ENCODE measurements at regions not wholly inside any gene's neighbourhood (a gene's known extent, or its start where the extent isn't known, plus 50 kb on each side); places are given as distances from the start of the nearest gene placed in this dataset.

DNA sequence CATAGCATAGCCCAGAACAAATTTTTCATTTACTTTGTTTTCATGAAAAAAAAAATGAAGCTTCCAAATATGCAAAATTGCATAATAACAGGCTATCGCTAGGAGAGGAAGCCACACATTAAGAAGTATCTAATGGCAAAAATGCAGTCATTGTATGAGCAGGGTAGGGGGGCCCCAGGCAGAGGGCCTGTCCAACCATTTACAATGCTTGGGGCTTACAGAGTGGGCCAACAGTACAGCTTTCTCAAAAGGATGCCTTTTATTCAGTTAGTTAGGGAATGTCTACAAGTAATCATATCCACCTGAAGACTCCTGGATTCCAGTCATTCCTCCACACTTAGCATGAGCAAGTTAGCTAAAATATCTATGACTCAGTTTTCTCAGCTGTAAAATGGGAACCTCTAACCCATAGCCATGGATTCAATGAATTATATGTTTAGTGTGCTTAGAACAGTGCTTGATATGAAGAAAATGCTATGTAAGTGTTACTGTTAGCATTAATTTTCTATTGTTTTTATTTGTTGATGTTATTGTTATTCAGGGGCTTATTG lies 117.7 kb downstream of the GAS1 start:
- DNase-seq = no peak

- no peak for DNase-seq
Observed at GRCh38 chr9:86828631-86829030, 118.7 kb downstream of the GAS1 start.

DNA sequence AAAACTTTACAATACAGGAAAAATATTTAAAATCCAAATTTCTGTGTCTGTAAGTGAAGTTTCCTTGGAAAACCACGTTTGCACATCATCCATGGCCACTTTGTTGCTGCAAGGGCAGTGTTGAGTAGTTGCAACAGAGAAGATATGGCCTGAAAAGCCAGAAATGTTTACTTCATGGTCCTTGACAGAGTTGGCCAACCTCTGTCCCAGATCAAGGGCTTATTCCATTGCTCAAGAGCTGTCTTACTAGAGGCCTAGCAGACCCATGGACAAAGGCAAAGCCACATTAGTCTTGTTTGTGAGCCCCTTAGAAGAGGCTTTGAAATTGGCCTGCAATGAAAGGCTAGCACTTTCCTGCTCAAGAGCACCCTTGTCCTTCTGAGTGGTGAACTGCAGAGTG lies 119.4 kb downstream of the GAS1 start:
- DNase-seq = no peak

DNA sequence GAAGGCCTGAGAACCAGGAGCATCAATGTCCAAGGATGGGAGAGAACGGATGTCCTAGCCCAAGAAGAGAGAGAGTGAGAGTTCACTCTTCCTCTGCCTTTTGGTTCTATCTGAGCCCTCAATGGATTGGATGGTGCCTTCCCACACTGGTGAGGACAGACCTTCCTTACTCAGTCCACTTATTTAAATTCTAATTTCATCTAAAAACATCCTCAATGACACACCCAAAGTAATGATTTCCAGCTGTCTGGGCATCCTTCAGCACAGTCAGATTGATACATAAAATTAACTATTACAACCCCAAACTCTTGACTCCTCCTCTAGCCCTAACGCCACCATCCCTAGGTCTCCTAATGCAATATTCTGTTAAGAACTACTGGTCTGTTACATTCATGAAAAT lies 122.0 kb downstream of the GAS1 start:
- no peak for DNase-seq

- no peak for DNase-seq
Observed at GRCh38 chr9:86822006-86822801, 125.1 kb downstream of the GAS1 start.

DNA sequence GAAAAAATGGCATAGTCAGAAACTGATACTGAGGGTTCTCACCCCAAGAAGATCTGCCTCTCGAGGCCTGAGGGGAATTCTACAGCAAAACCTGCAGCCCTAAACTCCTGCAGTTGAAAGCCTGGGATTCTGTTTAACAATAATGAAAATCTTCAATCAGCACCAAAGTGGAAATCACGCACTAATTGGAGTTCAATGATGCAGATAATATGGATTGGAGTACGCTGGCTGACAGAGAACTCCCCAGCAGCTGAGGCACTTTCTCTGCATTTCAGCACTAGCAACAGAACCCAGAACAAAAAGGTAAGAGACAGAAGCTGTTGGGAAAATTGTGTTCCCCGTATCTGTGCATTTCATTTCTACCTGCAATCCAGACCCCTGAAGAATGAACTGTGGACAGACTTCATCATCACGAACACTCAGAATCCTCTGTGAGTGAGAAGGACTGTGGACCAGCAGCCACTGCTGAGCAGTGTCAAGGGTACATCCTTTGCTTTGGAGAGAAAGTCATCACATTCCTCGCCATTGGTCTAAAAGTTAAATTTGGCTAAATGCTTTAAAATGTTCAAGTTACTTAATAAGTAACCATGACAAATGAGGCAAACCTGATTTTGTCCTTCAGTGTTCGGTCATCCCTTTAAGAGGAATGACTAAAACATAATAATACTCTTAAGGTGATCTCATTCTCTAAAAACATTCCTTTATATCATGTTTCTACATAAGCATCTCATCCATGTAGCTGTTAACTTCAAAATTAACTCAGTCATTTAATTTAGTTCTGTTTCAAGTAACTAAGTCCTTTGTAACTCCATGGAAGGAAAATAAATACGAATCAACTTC lies 126.1 kb downstream of the GAS1 start:
- DNase-seq = no peak

DNA sequence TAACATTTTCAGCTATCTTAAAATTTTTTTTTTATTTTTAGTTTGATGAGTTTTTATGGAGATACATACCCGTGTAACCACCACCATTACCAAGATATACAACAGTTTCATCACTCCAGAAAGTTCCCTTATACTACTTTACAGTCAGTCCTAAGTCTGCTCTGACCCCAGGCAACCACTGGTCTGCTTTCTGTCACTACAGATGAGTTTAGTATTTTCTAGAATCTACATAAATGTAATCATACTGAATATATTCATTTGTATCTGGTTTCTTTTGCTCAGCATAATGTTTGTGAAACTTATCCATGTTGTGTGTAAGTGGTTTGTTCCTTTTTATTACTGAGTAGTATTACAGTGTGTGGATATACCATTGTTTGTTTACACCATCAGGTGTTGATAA lies 127.8 kb downstream of the GAS1 start:
- DNase-seq = no peak

DNA sequence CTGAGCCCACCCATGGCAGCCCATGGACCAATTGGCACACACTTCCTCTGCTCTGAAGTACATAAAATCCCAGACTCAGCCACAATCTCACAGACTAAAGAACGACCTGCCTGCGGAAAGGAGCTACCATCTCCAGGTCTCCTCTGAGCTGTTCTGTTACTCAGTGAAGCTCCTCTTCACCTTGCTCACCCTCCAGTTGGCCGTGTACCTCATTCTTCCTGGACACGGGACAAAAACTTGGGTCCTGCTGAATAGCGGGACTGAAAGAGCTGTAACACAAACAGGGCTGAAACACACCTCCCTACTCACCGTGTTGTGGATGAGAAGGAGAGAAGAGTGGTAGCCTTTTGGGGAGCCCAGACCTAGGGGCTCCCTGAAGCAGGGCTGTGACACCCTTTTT lies 128.7 kb downstream of the GAS1 start:
- DNase-seq = no peak

GRCh38 chr9:86816868-86817267 lies 130.4 kb downstream of the GAS1 start:
- DNase-seq = no peak

- DNase-seq = no peak
Observed at GRCh38 chr9:86816366-86816765, 130.9 kb downstream of the GAS1 start.

- DNase-seq = no peak
Observed at GRCh38 chr9:86812616-86813015, 134.7 kb downstream of the GAS1 start.

DNA sequence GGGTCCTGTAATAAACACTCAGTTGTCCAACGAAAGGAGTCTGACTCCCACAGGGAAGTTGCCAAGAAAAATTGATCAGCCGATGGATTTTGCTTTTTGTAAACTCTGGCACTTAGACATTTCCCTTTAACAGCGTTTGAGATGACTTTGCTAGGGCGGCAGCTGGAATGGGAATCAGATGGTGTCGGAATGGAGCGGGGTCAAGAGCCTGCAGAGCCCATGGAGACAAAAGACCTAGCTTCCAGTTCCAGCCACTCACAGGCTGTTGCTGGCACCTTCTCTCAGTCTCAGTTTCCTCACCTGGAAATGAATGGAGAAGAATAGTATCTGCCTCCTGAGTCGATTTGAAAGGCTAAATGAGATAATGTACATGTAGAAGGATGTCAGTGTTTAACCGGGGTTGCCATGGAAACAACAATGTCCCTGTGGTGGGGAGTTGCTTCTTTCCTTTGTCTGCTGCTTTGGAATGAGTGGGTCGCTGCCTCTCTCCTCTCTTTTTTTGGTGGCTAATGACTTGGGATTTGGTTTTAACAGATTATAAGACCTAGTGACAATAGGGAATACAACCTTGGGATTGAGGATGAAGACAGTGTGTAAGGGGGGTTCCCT lies 137.4 kb downstream of the GAS1 start:
- no peak for DNase-seq

- DNase-seq = no peak
Observed at GRCh38 chr9:86809151-86809550, 138.2 kb downstream of the GAS1 start.

- DNase-seq = no peak
Observed at GRCh38 chr9:86807367-86807976, 139.8 kb downstream of the GAS1 start.

DNA sequence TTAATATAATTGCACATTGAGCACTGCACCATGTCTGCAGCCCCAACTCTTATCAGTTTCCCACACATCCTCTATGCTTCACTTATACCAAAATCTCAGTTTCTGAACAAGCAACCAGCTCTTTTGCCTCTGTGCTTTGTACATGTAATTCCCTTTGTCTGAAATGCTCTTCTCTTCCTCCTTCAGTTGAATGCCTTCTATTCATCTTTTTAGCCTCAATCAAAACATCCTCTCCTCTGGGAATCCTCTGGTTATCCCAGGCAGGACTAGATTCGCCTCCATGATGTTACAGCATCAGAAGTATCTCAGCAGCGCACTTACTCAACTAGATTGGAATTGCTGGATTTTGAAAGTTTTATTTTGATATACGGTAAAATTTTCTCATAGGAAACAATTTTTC lies 143.3 kb downstream of the GAS1 start:
- no peak for DNase-seq

DNA sequence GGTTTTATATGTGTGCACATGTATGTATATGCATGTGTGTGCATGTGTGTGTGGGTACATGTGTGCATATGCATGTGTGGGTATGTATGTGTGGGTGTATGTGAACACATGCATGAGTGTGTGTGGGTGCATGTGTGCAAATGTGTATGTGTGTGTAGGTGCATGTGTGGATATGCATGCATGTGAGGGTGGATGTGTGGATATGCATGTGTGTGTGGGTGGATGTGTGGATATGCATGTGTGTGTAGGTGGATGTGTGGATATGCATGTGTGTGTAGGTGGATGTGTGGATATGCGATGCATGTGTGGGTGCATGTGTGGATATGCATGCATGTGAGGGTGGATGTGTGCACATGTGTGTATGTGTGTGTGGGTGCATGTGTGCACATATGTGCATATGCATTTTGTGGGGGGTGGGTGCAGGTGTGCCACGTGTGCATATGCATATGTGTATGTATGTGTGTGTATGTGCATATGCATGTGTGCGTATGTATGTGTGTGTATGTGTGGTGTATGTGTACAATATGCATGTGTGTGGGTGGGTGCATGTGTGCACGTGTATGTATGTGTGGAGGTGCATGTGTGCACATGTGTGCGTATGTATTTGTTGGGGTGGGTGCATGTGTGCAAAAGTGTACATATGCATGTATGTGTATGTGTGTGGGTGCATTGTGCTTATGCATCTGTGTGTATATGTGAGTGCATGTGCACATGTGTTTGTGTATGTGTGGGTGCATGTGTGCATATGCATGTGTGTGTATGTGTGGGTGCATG lies 144.2 kb downstream of the GAS1 start:
- no peak for DNase-seq

GRCh38 chr9:86801246-86801645 lies 146.1 kb downstream of the GAS1 start:
- DNase-seq = no peak

DNA sequence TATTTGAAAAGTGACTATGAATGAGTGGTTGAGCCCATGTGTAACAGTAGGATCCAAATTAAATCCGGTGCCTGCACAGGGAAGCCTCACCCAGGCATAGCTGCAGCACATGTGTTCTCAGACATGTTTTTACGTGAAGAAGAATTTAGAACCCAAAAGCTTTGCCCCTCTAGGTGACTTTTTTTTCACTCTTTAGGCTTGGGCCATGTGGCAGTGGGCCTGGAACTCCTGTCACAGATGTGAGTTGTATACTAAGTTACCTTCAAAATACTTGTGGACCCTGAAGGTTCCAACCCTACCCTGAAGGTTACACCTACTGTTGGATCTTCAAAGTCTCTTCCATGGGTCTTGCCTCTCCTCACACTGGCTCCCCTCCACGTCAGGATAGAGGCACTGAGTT lies 146.6 kb downstream of the GAS1 start:
- no peak for DNase-seq

DNA sequence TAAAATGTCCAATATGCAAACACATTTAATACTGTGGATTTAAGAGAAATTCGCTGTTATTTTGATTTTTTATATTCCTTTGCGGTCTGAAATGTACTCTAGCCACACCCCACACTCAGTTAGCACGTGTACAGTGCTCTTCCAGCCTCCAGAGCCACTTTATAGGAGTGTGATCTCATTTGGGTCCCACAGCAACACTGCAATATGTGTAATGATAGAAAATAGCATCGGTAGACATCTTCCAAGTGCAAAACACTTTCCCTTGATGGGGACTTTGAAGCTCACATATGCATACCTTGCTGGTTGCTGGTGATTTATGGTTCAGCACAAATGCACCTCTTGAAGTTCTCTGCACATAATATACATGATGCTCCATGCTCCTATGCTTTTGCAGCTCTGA lies 148.3 kb downstream of the GAS1 start:
- no peak for DNase-seq

GRCh38 chr9:86796666-86797065 lies 150.6 kb downstream of the GAS1 start:
- DNase-seq = no peak

- no peak for DNase-seq
Observed at GRCh38 chr9:86795823-86796553, 151.3 kb downstream of the GAS1 start.

DNA sequence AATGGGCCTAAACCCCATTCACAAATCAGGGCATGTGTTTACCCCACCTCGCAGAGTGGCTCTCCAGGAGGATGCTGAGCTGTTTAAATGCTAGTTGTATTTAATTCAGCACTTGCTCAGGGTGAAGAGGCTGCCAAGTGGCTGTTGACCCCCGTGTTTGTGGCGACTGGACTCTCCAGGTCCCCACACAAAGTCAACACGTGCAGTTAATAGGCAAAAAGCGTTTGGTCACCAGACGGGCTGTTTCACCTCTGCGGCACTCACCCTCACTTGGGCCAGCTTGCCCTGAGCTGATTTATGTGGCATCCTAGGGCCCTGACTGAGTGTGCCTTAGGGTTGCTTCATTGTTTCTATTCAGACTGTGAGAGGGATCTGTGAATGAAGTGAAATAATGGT lies 152.3 kb downstream of the GAS1 start:
- DNase-seq = no peak
